ENCODE measurements at regions not wholly inside any gene's neighbourhood (a gene's known extent, or its start where the extent isn't known, plus 50 kb on each side); places are given as distances from the start of the nearest gene placed in this dataset.

DNA sequence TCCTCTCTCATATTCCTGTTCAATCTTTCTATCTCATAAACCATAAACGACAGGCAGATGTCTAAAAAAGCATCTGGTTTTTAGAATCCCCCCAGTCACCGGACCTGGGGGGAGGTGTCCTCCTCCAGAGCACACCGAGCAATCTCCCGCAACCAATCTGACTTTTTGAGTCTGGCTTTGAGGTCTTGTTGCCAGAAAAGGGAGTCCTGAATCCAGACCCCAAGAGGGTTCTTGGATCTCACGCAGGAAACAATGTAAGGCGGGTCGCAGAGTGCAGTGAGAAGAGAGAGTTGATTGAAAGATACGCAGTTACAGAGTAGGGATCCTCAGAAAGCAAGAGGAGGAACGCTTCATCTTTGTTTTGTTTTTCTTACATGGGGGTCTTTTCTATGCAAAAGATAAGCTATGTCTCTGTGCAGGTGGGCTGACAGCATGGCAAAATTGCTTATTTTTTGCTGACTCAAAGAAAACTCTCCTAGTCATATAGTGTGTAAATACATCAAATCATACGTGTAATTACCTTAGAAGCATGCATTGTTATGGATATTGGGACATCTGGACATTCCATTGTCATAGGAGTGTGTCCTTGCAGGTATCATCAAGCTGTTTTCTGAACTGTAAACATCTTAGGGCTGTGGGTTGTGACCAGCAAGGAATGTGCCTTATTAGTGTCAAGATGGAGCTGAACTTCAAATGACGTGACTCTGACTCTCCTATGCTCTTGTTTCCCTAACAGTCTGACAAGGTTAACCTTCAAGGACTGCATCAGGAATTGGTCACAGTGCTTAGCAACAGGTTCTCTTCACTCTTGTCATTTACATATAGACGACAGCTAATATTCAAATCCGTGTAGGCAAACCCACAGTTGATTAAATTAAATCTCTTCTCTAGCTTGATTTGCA, 159.3 kb upstream of the DAPK1 start:
- Histone ChIP-seq H3K27me3 (ENCODE audit: insufficient read depth, poor library complexity, severe bottlenecking) (no peaks in the 10 kb centered on the region), H3K36me3 (ENCODE audit: low read depth) (no peaks in the 10 kb centered on the region), H3K4me1 (ENCODE audit: insufficient read depth, poor library complexity, severe bottlenecking) (peaks cover 4% of the 10 kb centered on the region), H3K27ac (ENCODE audit: poor library complexity, severe bottlenecking) (no peak overlapping the region), H3K4me3 (ENCODE audit: severe bottlenecking) (no peak overlapping the region), H3K9me3 (ENCODE audit: severe bottlenecking) (no peaks in the 10 kb centered on the region)
- no peak for ATAC-seq (ENCODE audit: low read depth)
- DNase-seq (ENCODE audit: low spot score), result no peak
- TF ChIP-seq, protein P1, sequence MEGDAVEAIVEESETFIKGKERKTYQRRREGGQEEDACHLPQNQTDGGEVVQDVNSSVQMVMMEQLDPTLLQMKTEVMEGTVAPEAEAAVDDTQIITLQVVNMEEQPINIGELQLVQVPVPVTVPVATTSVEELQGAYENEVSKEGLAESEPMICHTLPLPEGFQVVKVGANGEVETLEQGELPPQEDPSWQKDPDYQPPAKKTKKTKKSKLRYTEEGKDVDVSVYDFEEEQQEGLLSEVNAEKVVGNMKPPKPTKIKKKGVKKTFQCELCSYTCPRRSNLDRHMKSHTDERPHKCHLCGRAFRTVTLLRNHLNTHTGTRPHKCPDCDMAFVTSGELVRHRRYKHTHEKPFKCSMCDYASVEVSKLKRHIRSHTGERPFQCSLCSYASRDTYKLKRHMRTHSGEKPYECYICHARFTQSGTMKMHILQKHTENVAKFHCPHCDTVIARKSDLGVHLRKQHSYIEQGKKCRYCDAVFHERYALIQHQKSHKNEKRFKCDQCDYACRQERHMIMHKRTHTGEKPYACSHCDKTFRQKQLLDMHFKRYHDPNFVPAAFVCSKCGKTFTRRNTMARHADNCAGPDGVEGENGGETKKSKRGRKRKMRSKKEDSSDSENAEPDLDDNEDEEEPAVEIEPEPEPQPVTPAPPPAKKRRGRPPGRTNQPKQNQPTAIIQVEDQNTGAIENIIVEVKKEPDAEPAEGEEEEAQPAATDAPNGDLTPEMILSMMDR (IDR thresholded peaks at IDR 0.05; ENCODE audit: poor library complexity, severe bottlenecking), result no peak

DNA sequence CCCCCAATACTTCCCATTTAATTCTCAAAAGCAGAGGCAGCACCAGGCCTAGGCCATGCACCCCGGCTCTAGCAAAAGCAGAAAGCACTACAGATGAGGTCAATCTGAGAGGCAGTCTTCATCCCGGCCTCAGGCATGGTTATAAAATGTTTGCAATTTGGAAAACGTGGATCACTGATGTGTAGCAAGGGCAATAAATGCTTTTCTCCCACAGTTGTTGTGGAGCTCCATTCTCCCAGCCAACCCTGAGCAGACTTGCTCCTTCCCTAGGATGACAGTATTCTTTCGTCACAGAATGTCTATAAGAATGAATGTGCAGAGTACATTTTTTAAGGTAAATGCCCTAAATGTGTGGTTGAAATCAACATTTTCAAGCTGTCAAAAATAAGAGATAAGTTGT, 157.3 kb upstream of the DAPK1 start:
- no peak for DNase-seq (ENCODE audit: low spot score)
- Histone ChIP-seq H3K36me3 (ENCODE audit: low read depth) (no peaks in the 10 kb centered on the region), H3K27ac (ENCODE audit: poor library complexity, severe bottlenecking) (no peak overlapping the region), H3K4me3 (ENCODE audit: severe bottlenecking) (no peak overlapping the region), H3K4me1 (ENCODE audit: insufficient read depth, poor library complexity, severe bottlenecking) (peaks cover 4% of the 10 kb centered on the region), H3K9me3 (ENCODE audit: severe bottlenecking) (no peaks in the 10 kb centered on the region), H3K27me3 (ENCODE audit: insufficient read depth, poor library complexity, severe bottlenecking) (no peaks in the 10 kb centered on the region)
- ATAC-seq (ENCODE audit: low read depth), result no peak
- TF ChIP-seq, protein P1 (IDR thresholded peaks at IDR 0.05; ENCODE audit: poor library complexity, severe bottlenecking), result no peak

DNA sequence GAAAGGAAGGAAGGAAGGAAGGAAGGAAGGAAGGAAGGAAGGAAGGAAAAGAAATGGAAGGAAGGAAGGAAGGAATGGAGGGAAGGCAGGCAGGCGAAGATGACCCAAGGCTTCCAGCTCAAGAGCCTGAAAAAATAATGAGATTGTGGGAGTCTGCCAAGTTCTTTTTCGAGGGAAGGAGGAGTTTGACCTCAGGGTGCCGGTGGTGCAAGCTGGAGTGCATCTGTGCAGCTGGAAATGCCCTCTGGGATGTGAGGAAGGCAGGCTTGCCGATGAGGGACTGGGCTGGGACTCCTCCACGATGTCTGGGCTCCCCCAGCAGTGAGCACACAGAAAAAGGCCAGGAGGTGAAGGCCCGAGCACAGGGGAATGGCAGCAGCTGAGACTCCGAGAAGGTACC, 154.9 kb upstream of the DAPK1 start:
- no peak overlapping the region for H3K4me3 ChIP-seq (ENCODE audit: severe bottlenecking)
- DNase-seq (ENCODE audit: low spot score), result no peak
- no peaks in the 10 kb centered on the region for H3K36me3 ChIP-seq (ENCODE audit: low read depth)
- H3K4me1 ChIP-seq (ENCODE audit: insufficient read depth, poor library complexity, severe bottlenecking), result no peaks in the 10 kb centered on the region
- no peak for ATAC-seq (ENCODE audit: low read depth)
- no peaks in the 10 kb centered on the region for H3K9me3 ChIP-seq (ENCODE audit: severe bottlenecking)
- TF ChIP-seq, protein P1 (IDR thresholded peaks at IDR 0.05; ENCODE audit: poor library complexity, severe bottlenecking), result no peak
- H3K27ac ChIP-seq (ENCODE audit: poor library complexity, severe bottlenecking), result no peak overlapping the region
- no peaks in the 10 kb centered on the region for H3K27me3 ChIP-seq (ENCODE audit: insufficient read depth, poor library complexity, severe bottlenecking)

DNA sequence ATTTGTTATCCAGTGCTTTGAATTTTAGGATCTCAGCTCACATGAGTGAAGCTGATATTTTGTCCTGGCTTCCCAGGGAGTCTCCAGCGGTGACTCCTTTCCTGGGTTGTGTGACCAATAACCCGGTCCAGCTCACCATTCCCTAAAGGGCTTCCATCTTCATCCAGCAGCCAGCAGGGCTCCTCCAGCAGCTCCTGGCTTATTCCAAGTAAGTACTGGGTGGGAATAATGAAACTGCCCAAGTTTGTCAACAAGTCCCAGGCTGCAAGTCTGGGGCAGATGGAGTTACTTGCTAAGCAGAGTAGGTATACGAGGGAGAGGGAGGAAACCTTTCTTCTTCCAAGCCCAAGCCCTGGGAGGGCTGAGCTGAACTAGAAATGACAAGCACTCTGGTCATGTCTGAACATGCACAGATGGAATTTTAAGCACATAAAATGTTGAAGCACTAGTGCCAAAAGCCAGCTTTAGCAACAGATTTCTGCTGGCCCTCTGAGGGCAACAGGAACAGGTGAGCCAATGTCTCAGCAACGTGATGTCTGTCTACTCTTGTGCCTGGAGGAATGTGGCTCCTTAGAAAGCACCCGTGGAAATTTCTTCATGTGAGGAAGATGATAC, 153.7 kb upstream of the DAPK1 start:
- Histone ChIP-seq H3K27me3 (ENCODE audit: insufficient read depth, poor library complexity, severe bottlenecking) (no peaks in the 10 kb centered on the region), H3K27ac (ENCODE audit: poor library complexity, severe bottlenecking) (no peak overlapping the region), H3K36me3 (ENCODE audit: low read depth) (no peaks in the 10 kb centered on the region), H3K4me3 (ENCODE audit: severe bottlenecking) (no peak overlapping the region), H3K4me1 (ENCODE audit: insufficient read depth, poor library complexity, severe bottlenecking) (no peaks in the 10 kb centered on the region), H3K9me3 (ENCODE audit: severe bottlenecking) (no peaks in the 10 kb centered on the region)
- peak; percentile 69 for ATAC-seq (ENCODE audit: low read depth)
- TF ChIP-seq, protein P1 (IDR thresholded peaks at IDR 0.05; ENCODE audit: poor library complexity, severe bottlenecking), result no peak
- DNase-seq (ENCODE audit: low spot score), result no peak

Measured in RWPE2 (cell line).